ENCODE measurements at regions not wholly inside any gene's neighbourhood (a gene's known extent, or its start where the extent isn't known, plus 50 kb on each side); places are given as distances from the start of the nearest gene placed in this dataset.

- TF ChIP-seq POLR2A (IDR thresholded peaks at IDR 0.05; ENCODE audit: low read depth) (no peak), POLR2AphosphoS5 (IDR thresholded peaks at IDR 0.05) (no peak)
Measured at GRCh38 chr13:105403086-105403485, 1132.4 kb downstream of the EFNB2 start.

Measured in esophagus muscularis mucosa (tissue), 2 donors.